ENCODE measurements at regions not wholly inside any gene's neighbourhood (a gene's known extent, or its start where the extent isn't known, plus 50 kb on each side); places are given as distances from the start of the nearest gene placed in this dataset.

- TF ChIP-seq ZC3H8 (IDR thresholded peaks at IDR 0.05) (no peak), RNF219 (CRISPR knock-in tag; IDR thresholded peaks at IDR 0.05) (no peak), CTCF (IDR thresholded peaks at IDR 0.05 in 2 of 3, conservative IDR thresholded peaks at IDR 0.05 in 1 of 3; ENCODE audit: insufficient read depth in 2 of 3, low read depth in 1 of 3, low read length in 3 of 3) (no peak), STAT5B (CRISPR knock-in tag; IDR thresholded peaks at IDR 0.05) (no peak), ZBTB5 (IDR thresholded peaks at IDR 0.05) (no peak), POLR2AphosphoS5 (IDR thresholded peaks at IDR 0.05; ENCODE audit: control insufficient read depth, insufficient read depth, low read depth, low read length) (no peak), ZNF41 (CRISPR knock-in tag; conservative IDR thresholded peaks at IDR 0.05) (no peak), USF2 (CRISPR knock-in tag; IDR thresholded peaks at IDR 0.05) (no peak), SNIP1 (IDR thresholded peaks at IDR 0.05; ENCODE audit: low read depth) (no peak), CEBPB (tag; IDR thresholded peaks at IDR 0.05) (no peak), ZBTB40 (IDR thresholded peaks at IDR 0.05) (no peak), ZBTB40 (CRISPR knock-in tag; IDR thresholded peaks at IDR 0.05) (no peak), MCM5 (IDR thresholded peaks at IDR 0.05; ENCODE audit: low read depth) (no peak), ASH1L (IDR thresholded peaks at IDR 0.05; ENCODE audit: borderline replicate concordance, low read depth, partially characterized antibody) (no peak), YY1 (IDR thresholded peaks at IDR 0.05; ENCODE audit: borderline replicate concordance in 1 of 3, control insufficient read depth in 1 of 3, extremely low read depth in 1 of 3, insufficient read depth in 3 of 3, insufficient read length in 1 of 3, insufficient replicate concordance in 2 of 3, low read depth in 1 of 3, low read length in 2 of 3) (no peak)
Observed at GRCh38 chr11:33582636-33583325, 117.8 kb downstream of the C11orf91 start.

Measured in K562 (cell line).